MM.1S (cell line): ENCODE measurements at regions not wholly inside any gene's neighbourhood (a gene's known extent, or its start where the extent isn't known, plus 50 kb on each side); places are given as distances from the start of the nearest gene placed in this dataset.

Experiments
- DNase-seq: peaks from one replicate; pipeline ENCODE4 v3.0.0-alpha.2; 2015
- H2AFZ ChIP-seq: fragments of 300-600 bp; sonication (generic); 2 replicates; pipeline ENCODE4 v1.6.0; 2016; ENCODE audit warnings: antibody characterized with exemption, low read length
- H3F3A ChIP-seq: fragments of 300-600 bp; sonication (generic); 2 replicates; pipeline ENCODE4 v1.6.1; 2016; ENCODE audit warnings: mild to moderate bottlenecking, antibody characterized with exemption, low read length, moderate library complexity, mixed read lengths; ENCODE audit not compliant: insufficient read depth
- H3K27ac ChIP-seq: fragments of 300-600 bp; sonication (generic); 2 replicates; pipeline ENCODE4 v1.5.1; 2016; ENCODE audit warnings: mild to moderate bottlenecking, low read length
- H3K27me3 ChIP-seq: fragments of 300-600 bp; sonication (generic); replicated peaks from 2 replicates; pipeline ENCODE4 v1.6.0; 2016; ENCODE audit warnings: low read length; ENCODE audit not compliant: insufficient read depth
- H3K36me3 ChIP-seq: fragments of 300-600 bp; sonication (generic); replicated peaks from 2 replicates; pipeline ENCODE4 v1.6.1; 2016; ENCODE audit warnings: mild to moderate bottlenecking, low read length, mixed read lengths; ENCODE audit not compliant: insufficient read depth
- H3K4me1 ChIP-seq: fragments of 300-600 bp; sonication (generic); 2 replicates; pipeline ENCODE4 v1.6.1; 2016; ENCODE audit warnings: low read length, mixed read lengths
- H3K4me2 ChIP-seq: fragments of 300-600 bp; sonication (generic); 2 replicates; pipeline ENCODE4 v1.6.0; 2016; ENCODE audit warnings: low read depth, low read length
- H3K4me3 ChIP-seq: fragments of 300-600 bp; sonication (generic); 2 replicates; pipeline ENCODE4 v1.5.1; 2016; ENCODE audit warnings: low read length, mixed read lengths
- H3K79me2 ChIP-seq: fragments of 300-600 bp; sonication (generic); 2 replicates; pipeline ENCODE4 v1.6.1; 2016; ENCODE audit warnings: mixed run types, low read length, mixed read lengths
- H3K9ac ChIP-seq: fragments of 300-600 bp; sonication (generic); 2 replicates; pipeline ENCODE4 v1.6.1; 2016; ENCODE audit warnings: low read length, mixed read lengths
- H3K9me2 ChIP-seq: fragments of 300-600 bp; sonication (generic); replicated peaks from 2 replicates; pipeline ENCODE4 v1.6.1; 2016; ENCODE audit warnings: mild to moderate bottlenecking, low read length, mixed read lengths; ENCODE audit not compliant: insufficient read depth
- H3K9me3 ChIP-seq: fragments of 300-600 bp; sonication (generic); replicated peaks from 2 replicates; pipeline ENCODE4 v1.6.1; 2016; ENCODE audit warnings: mild to moderate bottlenecking, low read length, mixed read lengths; ENCODE audit not compliant: insufficient read depth
- H4K20me1 ChIP-seq: fragments of 300-600 bp; sonication (generic); 2 replicates; pipeline ENCODE4 v1.6.1; 2016; ENCODE audit warnings: mild to moderate bottlenecking, low read length, moderate library complexity, mixed read lengths; ENCODE audit not compliant: insufficient read depth
- EZH2 ChIP-seq: fragments of 300-600 bp; sonication (generic); optimal IDR thresholded peaks from 2 replicates; pipeline ENCODE3; 2017; ENCODE audit warnings: low read depth, mild to moderate bottlenecking, antibody characterized with exemption, low read length, mixed read lengths
- EZH2phosphoT487 ChIP-seq: fragments of 300-600 bp; sonication (generic); IDR thresholded peaks from 2 replicates; pipeline ENCODE4 v1.6.1; 2018; ENCODE audit warnings: antibody characterized with exemption, low read length
- TF ChIP-seq, protein P1 (sequence below): fragments of 300-600 bp; sonication (generic); IDR thresholded peaks from 2 replicates; pipeline ENCODE4 v1.5.1; 2016; ENCODE audit warnings: antibody characterized with exemption, low read length, mixed read lengths

DNA sequence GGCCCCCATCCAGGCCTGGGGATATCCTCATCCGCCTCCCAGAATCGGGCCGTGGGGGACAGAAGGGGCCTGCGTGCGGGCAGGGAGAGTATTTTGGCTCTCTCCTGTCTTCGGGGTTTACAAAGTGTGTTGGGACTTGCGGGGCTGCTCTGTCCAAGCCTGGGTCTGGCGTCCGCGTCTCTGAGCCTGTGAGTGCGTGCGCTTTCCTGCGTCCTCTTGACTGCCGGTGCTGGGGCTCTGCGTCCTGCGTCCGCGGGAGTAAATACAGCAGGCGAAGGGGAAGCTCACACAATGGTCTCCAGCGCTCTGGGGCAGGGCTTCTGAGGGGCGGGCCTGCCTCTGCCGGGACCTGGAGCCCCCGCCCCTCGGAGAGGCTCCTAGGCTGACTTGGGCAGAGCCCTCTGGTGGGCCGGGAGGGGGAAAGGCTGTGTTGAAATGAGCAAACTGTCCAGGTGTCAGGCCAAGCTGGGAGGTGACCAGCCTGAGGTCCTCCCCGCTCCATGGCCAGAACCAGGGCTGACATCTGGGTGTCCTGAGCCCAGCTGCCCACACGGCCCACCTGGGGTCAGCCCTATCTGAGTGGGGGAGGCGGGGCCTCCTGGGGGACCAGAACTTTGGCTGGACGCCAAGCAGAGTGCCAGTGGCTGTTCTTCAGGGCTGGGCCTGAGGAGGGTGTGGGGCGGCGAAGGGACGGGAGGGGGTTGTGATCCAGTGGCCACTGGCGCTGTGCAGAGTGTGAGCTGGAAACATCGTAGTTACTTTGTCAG is 233.6 kb downstream of the SEC14L1 start:
- Histone ChIP-seq H3K4me1 (peaks cover 36% of the 10 kb centered on the region), H3K79me2 (peaks cover 93% of the 10 kb centered on the region)

DNA sequence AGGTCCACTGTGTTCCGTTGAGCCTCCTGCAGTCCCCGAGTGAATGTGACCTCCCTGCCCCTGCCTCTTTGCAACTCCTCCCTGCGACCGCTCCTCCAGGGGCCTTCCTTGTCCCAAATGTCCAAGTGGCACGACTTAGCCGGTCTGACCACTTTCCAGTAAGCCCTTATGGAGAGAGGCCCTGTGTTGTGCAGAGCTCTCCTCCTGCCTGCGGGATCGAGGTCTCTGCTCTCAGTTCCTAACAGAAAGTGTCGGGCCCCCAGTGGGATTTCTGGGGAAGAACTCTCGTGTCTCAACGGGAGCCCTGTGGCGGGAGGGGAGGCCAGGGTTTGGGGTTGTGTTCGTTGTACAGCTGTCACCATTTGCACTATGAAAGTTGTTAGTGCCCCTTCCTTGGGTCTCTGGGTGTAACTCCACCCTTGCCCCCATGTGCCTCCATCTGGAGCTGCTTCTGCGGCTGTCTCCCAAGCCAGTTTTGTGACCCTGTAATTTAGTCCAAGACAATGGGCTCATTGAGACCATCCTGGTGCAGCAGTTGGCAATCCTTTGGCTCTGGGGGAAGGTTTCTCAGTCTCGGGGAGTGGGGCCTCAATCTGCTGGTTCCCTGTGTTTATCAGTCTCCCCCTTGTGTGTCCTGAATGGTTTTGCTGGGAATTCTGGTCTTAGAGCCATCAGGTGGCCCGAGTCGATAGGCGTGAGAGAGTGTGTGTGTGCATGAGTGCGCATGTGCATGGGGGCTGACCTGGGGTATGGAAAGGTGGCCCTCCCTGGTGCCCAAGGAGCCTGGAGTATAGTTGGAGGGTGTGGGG is 234.5 kb downstream of the SEC14L1 start:
- Histone ChIP-seq H3K9ac (no peak overlapping the region), H3K4me1 (peaks cover 27% of the 10 kb centered on the region), H3K27ac (no peak overlapping the region)

More for the DNA sequence above, 233.6 kb downstream of the SEC14L1 start:
- TF ChIP-seq EZH2 (no peak), EZH2phosphoT487 (no peak)
- TF ChIP-seq, protein P1, sequence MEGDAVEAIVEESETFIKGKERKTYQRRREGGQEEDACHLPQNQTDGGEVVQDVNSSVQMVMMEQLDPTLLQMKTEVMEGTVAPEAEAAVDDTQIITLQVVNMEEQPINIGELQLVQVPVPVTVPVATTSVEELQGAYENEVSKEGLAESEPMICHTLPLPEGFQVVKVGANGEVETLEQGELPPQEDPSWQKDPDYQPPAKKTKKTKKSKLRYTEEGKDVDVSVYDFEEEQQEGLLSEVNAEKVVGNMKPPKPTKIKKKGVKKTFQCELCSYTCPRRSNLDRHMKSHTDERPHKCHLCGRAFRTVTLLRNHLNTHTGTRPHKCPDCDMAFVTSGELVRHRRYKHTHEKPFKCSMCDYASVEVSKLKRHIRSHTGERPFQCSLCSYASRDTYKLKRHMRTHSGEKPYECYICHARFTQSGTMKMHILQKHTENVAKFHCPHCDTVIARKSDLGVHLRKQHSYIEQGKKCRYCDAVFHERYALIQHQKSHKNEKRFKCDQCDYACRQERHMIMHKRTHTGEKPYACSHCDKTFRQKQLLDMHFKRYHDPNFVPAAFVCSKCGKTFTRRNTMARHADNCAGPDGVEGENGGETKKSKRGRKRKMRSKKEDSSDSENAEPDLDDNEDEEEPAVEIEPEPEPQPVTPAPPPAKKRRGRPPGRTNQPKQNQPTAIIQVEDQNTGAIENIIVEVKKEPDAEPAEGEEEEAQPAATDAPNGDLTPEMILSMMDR: no peak
- Histone ChIP-seq H3K9ac (no peak overlapping the region), H3K9me3 (no peaks in the 10 kb centered on the region), H3K4me2 (peak overlapping the region; percentile 62; the same call in 1 of the 2 replicates), H3K4me3 (no peak overlapping the region), H4K20me1 (no peaks in the 10 kb centered on the region), H3K9me2 (no peaks in the 10 kb centered on the region), H3K27me3 (no peaks in the 10 kb centered on the region), H3K27ac (no peak overlapping the region), H2AFZ (no peak overlapping the region), H3F3A (peaks cover 31% of the 10 kb centered on the region), H3K36me3 (no peaks in the 10 kb centered on the region)
- no peak for DNase-seq

DNA sequence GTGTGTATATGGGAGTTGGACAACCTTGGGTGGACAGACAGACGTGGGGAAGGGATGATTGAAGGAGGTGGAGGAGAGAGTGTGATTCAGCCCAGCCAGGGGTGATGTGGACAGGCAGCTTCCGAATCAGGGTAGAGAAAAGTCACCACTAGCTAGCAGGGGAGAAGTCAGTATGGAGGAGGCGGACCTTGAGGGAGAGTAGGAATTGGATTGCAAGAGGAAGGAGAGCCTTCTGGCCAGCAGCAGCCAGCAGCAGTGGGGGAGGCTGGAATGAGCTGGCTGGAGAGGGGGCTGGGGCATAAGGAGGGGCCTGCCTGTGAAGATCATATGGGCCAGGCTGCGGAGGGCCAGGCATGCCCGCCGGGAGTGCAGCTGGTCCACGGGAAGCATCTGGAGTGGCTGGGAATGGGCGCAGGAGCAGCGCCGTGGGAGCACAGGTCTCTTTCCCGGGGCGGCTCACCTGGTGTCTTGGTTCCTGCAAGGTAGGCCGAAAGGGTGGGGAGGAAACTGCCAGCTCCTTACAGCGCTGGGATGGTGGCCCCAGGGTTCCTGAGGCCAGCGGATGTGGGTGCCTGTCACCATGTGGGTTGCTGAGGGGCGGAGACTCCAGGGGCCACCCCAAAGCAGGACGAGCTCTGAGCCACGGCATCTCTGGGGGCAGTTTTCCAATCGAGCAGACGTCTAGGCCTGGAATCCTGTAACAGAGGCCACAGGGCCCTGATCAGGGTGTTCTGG is 235.3 kb downstream of the SEC14L1 start:
- Histone ChIP-seq H3K4me1 (peaks cover 19% of the 10 kb centered on the region), H3K9me3 (no peaks in the 10 kb centered on the region), H3K79me2 (peaks cover 91% of the 10 kb centered on the region), H3K9me2 (no peaks in the 10 kb centered on the region), H3K4me2 (no peak overlapping the region), H4K20me1 (no peaks in the 10 kb centered on the region; the same call in 1 of the 2 replicates), H3K27me3 (no peaks in the 10 kb centered on the region), H3K9ac (no peak overlapping the region), H3K4me3 (no peak overlapping the region), H3K36me3 (no peaks in the 10 kb centered on the region), H3K27ac (no peak overlapping the region), H3F3A (peaks cover 17% of the 10 kb centered on the region), H2AFZ (no peak overlapping the region)
- TF ChIP-seq, protein P1: no peak
- TF ChIP-seq EZH2 (no peak), EZH2phosphoT487 (no peak)
- DNase-seq: no peak

More for the DNA sequence above, 234.5 kb downstream of the SEC14L1 start:
- Histone ChIP-seq H3K9me3 (no peaks in the 10 kb centered on the region), H2AFZ (no peak overlapping the region), H3K4me3 (no peak overlapping the region), H3K4me2 (no peak overlapping the region), H3F3A (peaks cover 24% of the 10 kb centered on the region), H3K9me2 (no peaks in the 10 kb centered on the region), H3K36me3 (no peaks in the 10 kb centered on the region), H3K79me2 (peaks cover 91% of the 10 kb centered on the region), H3K27me3 (no peaks in the 10 kb centered on the region), H4K20me1 (no peaks in the 10 kb centered on the region)
- no peak for DNase-seq
- TF ChIP-seq EZH2phosphoT487: no peak
- TF ChIP-seq, protein P1: no peak
- no peak for TF ChIP-seq EZH2
